Cerebellar cortex (tissue), 1 donor: ENCODE measurements at regions not wholly inside any gene's neighbourhood (a gene's known extent, or its start where the extent isn't known, plus 50 kb on each side); places are given as distances from the start of the nearest gene placed in this dataset.
"Not testable (repeated sequence)": the region's sequence is repeated elsewhere in the genome, so short reads cannot be mapped to it uniquely, and the experiment has no call there.

Experiments
- DNase-seq: peaks from one replicate; pipeline ENCODE4 v3.0.0-alpha.2; 2015; ENCODE audit warnings: low spot score

GRCh38 chr4:173763389-173763788 lies 233.4 kb upstream of the HAND2 start:
- no peak for DNase-seq

- no peak for DNase-seq
These were observed 231.9 kb upstream of the HAND2 start for GRCh38 chr4:173761938-173762337.

- no peak for DNase-seq
These were observed 231.2 kb upstream of the HAND2 start for GRCh38 chr4:173761236-173761635.

GRCh38 chr4:173758132-173758531 lies 228.1 kb upstream of the HAND2 start:
- no peak for DNase-seq

- no peak for DNase-seq
These were observed 223.4 kb upstream of the HAND2 start for GRCh38 chr4:173753408-173753807.

GRCh38 chr4:173752610-173753230 lies 222.7 kb upstream of the HAND2 start:
- peak; percentile 32 for DNase-seq

GRCh38 chr4:173748353-173748752 lies 218.3 kb upstream of the HAND2 start:
- DNase-seq, result no peak

- no peak for DNase-seq
These were observed 217.7 kb upstream of the HAND2 start for GRCh38 chr4:173747537-173748257.

- no peak for DNase-seq
These were observed 216.4 kb upstream of the HAND2 start for GRCh38 chr4:173746424-173746823.

GRCh38 chr4:173745765-173746164 lies 215.7 kb upstream of the HAND2 start:
- no peak for DNase-seq

GRCh38 chr4:173736840-173737239 lies 206.8 kb upstream of the HAND2 start:
- no peak for DNase-seq

GRCh38 chr4:173735585-173735984 lies 205.6 kb upstream of the HAND2 start:
- DNase-seq, result no peak

- DNase-seq, result no peak
These were observed 205.0 kb upstream of the HAND2 start for GRCh38 chr4:173735049-173735448.

- DNase-seq, result no peak
These were observed 201.2 kb upstream of the HAND2 start for GRCh38 chr4:173731257-173731656.

GRCh38 chr4:173722075-173722474 lies 192.0 kb upstream of the HAND2 start:
- no peak for DNase-seq

- DNase-seq, result not testable (repeated sequence)
These were observed 188.5 kb upstream of the HAND2 start for GRCh38 chr4:173718504-173718903.

GRCh38 chr4:173717581-173717980 lies 187.6 kb upstream of the HAND2 start:
- no peak for DNase-seq

- no peak for DNase-seq
These were observed 184.4 kb upstream of the HAND2 start for GRCh38 chr4:173714456-173714855.

GRCh38 chr4:173713026-173713425 lies 183.0 kb upstream of the HAND2 start:
- no peak for DNase-seq

- DNase-seq, result no peak
These were observed 177.8 kb upstream of the HAND2 start for GRCh38 chr4:173707658-173708419.

- no peak for DNase-seq
These were observed 174.2 kb upstream of the HAND2 start for GRCh38 chr4:173704201-173704600.

- DNase-seq, result no peak
These were observed 173.0 kb upstream of the HAND2 start for GRCh38 chr4:173703021-173703420.

GRCh38 chr4:173700650-173701049 lies 170.6 kb upstream of the HAND2 start:
- no peak for DNase-seq
